ENCODE measurements at regions not wholly inside any gene's neighbourhood (a gene's known extent, or its start where the extent isn't known, plus 50 kb on each side); places are given as distances from the start of the nearest gene placed in this dataset.
"Not testable (repeated sequence)": the region's sequence is repeated elsewhere in the genome, so short reads cannot be mapped to it uniquely, and the experiment has no call there.

DNA sequence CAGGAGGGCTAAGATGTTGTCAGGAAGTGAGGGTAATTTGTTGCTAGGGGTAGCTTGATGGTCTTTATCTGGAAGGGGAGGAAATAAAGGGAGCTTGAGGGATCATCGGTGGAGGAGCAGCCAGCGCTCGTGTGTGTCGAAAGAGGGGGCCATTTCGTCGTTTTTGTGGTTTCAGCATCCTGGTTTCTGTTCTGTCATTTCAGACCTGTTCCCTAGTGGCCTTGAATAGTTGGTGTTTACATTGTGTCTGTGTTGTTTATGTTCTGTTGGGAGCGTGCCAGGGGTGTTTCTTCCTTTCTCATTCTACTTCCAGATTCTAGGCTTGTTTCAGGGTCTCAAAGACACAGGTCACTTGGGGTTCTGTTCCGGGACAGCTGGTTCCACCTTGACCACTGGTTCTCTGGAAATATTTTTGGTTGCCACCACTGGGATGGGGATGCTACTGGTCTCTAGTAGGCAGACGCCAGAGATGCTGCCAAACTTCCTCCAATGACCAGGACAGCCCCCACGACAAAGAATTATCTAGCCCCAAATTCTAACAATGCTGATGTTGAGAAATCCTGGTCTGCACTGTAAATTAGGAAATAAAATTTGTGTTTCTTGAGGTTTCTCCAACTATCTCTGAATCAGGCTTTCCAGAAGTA is 113.9 kb upstream of the NAA20 start:
- DNase-seq: peak; percentile 81 to 91

GRCh38 chr20:19907326-19908056 is 109.7 kb upstream of the NAA20 start:
- DNase-seq: peak; percentile 34 to 64

DNA sequence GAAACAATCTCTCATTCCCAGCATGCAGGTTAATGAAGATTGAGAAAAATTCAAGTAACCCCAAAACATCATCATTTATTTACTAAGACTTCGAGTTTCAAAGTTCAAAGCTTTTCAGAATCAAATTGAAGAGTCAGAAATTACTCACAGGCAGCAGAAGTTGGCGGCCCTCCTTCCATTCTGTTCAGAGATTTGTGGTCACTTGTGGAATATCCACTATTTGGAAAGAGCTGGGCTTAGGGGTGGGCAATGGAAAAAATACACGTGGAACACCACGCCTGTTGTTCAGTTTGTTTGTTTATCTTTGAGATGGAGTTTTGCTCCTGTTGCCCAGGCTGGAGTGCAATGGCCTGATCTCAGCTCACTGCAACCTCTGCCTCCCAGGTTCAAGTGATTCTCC is 108.6 kb upstream of the NAA20 start:
- DNase-seq: peak; percentile 63 to 74

DNA sequence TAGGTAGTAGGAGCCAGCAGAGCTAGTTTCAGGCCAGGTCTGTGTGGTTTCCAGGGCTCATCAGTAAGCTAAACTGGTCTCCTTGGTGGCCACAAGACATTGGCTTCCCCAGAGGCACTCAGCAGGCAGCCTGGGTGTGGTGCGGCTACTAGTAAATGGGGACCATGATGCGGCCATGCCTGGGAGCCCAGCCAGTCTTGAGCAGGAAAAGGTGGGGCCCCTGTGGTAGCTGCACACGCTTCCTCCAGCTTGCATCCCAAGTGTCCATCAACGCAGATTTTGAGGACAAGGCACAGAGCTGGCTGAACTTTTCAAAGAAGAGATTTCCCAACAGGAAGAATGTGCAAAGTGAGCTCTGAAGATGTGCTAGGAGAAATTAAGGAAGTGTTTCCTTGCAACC is 107.4 kb upstream of the NAA20 start:
- peak in 1 of 2 donors; percentile 49 for DNase-seq

DNA sequence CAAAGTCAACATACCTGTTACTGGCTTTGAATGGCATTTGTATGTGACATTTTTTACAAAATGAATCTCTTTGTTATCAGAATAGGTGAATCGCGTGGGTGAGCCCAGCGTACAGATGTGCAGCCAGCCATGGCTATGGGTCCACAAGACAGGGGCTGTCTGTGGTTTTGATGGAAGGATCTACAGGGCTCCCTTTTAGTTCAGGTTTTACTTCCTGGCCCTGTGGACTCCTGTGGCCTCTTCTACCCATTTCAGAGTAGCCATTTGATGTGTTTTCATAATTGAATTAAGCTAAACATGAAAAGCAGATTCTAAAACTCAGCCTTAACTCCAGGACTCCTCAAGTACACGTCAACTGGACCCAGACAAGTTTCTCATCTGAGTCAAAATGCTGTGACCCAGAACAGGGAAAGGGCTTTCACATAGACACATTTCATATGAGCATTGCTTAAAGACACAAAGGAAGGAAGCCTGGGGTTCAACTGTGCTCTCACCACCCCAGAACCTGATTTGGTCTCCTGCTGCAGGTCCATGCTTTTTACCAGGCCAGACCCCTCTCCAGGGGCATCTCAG is 105.3 kb upstream of the NAA20 start:
- DNase-seq: no peak

DNA sequence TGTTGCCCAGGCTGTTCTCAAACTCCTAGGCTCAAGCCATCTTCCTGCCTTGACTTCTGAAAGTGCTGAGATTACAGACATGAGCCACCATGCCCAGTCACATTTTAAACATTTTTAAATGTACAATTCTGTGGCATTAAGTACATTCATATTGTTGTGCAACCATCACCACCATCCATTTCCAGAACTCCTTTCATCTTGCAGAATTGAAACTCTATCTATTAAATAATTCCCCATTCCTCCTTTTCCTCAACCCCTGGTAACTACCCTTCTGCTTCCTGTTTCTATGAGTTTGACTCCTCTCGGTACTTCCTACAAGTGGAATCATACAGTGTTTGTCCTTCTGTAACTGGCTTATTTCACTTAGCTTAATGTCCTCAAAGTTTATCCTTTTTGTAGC is 103.8 kb upstream of the NAA20 start:
- DNase-seq: peak; percentile 58 to 70

GRCh38 chr20:19913927-19914614 is 103.1 kb upstream of the NAA20 start:
- DNase-seq: peak; percentile 89 to 96

DNA sequence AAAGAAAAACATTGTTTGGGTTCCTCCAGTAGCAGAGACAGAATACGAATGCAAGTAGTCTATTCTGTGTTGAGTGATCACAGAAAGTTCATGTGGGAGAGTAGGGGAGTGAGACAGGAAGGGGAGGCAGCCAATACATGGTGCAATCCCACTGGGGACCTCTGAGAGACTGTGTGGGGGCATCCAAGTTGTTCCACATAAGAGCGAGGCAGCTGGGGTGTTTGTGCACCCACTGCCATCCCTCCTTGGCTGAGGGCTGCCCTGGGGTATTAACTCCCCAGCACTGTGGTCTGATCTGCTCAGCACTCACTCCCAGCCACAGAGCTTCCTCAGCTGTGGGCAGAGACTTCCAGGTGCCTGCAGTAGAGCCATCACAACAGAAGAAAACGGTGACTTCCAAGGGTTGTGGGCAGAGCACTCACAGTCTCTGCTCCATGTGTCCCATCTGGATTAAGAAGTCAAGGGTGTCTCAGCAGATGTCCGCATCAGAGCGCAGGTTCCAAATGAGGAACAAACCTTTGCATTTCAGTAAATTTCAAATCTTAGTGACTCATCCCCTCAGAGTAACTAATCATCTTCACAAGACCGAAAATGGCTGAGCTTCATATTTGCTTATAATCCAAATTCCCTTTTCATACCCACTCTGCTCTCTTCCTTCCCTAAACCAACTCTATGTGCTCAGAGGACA is 101.9 kb upstream of the NAA20 start:
- peak; percentile 95 to 99 for DNase-seq

- peak in 1 of 2 donors; percentile 35 for DNase-seq
Observed at GRCh38 chr20:19916531-19917485, 100.4 kb upstream of the NAA20 start.

- no peak for DNase-seq
Observed at GRCh38 chr20:19918965-19919329, 98.2 kb upstream of the NAA20 start.

GRCh38 chr20:19920381-19921138 is 96.6 kb upstream of the NAA20 start:
- DNase-seq: no peak

DNA sequence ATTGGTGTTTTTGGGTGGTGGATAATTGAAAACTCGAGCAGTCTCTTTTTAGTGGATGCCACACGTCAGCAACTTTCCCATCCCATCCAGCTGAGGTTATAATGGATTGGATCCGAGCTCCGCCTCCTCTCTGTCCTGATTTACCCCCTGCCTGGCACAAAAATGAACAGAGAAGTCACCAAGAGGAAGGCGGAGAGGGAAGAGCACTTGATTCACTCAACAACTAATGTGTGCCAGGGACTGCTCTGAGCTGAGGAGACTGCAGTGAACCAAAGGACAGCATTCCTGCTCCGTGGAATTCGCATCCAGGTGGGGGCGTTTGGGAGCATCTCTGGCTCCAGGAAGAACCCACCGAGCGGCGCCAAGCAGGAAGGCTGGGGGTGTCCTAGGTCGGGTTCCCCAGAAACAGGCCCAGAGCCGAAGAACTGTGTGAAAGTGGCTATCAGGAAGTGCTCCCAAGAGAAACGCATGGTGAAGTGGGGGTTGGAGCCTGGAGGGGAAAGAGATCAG is 95.8 kb upstream of the NAA20 start:
- DNase-seq: peak in 1 of 2 donors; percentile 20

DNA sequence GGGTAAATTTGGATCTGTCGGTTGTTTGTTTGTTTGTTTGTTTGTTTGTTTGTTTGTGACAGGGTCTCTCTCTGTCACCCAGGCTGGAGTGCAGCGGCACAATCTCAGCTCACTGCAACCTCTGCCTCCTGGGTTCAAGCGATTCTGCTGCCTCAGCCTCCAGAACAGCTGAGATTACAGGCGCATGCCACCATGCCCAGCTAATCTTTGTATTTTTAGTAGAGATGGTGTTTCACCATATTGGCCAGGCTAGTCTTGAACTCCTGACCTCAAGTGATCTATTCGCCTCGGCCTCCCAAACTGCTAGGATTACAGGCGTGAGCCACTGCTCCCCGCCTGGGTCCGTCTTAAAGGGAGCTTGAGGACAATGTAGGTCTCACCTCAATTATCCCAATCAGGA is 95.3 kb upstream of the NAA20 start:
- DNase-seq: not testable (repeated sequence)

GRCh38 chr20:19922716-19923115 is 94.4 kb upstream of the NAA20 start:
- no peak for DNase-seq

GRCh38 chr20:19923762-19924161 is 93.4 kb upstream of the NAA20 start:
- DNase-seq: no peak

DNA sequence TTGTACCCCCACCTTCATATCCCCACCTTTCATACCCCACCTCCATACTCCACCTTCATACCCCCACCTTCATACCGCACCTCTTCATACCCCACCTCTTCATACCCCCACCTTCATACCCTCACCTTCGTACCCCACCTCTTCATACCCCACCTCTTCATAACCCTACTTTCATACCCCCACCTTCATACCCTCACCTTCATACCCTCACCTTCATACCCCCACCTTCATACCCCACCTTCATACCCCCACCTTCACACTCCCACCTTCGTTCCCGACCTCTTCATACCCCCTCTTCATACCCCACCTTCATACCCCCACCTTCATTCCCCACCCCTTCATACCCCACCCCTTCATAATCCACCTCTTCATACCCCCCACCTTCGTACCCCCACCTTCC is 92.9 kb upstream of the NAA20 start:
- DNase-seq: no peak

DNA sequence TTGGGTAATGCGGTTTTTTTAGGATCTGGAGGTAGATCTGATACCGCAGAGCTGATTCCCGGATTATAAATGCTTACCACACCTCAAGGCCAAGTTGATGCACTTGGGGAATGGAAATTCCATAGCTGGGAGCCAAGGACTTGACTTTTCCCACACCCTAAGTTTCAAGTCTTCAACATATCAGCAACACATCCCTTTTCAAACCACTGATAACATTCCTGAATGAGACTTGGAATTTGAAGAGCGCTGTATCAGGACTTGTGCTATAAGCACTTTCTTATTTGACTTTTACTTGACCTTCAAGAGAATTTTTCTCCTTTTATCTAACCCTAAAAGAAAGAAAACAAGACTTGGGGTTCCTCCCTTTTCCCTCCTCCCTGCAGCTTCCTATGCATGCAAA is 90.6 kb upstream of the NAA20 start:
- no peak for DNase-seq

DNA sequence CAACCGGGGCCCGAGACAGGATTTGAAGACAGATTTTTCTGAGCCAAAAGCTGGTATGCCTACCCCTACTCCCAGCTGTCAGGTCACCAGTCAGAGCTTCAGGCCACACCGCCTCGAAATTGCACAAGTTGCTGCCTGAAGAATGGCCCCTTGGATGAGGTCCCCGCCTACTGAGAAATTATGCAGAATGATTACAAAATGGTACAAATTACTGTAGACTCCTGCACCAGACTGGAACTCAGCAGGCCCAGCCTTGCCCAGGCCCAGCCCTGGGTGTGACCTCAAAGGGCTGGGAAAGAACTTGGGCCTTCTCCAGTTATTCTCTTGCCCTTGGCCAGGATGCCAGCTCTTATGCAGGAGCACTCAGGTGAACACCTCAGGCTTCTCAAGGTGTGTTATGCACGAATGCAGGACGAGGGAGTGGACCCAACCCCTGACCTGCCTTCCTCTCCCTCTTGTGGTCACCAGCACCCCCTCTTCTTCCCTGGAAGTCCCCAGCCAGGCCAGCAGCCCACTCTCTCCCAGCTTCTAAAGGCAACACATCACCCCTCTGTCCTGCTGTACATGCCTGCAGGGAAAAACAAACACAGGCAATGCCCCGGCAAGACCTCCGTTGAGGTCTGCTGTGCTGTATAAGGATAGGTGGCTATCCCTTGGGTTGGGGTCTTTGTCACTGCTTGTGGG is 88.7 kb upstream of the NAA20 start:
- peak; percentile 70 to 80 for DNase-seq

DNA sequence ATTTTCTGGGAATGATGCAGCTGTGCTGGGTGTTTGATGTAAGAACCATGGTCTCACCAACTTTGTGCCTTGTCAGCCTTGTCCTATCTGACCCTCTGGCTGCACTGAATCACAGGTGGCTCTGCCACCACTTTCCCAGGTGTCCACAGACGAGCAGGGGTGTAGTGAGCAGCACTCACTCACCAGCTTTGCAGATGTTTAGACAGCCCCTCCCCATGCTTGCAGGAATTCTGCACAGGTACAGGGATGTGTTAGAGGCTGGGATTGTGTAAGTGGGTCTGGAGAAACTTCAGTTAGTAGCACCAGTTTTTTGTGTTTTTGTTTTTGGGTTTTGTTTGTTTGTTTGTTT is 88.2 kb upstream of the NAA20 start:
- no peak for DNase-seq

- peak in 1 of 2 donors; percentile 11 for DNase-seq
Observed at GRCh38 chr20:19929481-19930145, 87.5 kb upstream of the NAA20 start.
